ENCODE measurements at regions not wholly inside any gene's neighbourhood (a gene's known extent, or its start where the extent isn't known, plus 50 kb on each side); places are given as distances from the start of the nearest gene placed in this dataset.

- Histone ChIP-seq H3K27ac (no peak overlapping the region), H3K4me1 (peaks cover 0 to 30% (median 25%) of the 10 kb centered on the region in 4 donors), H3K36me3 (no peaks in the 10 kb centered on the region), H3K27me3 (no peaks in the 10 kb centered on the region), H3K4me3 (no peak overlapping the region), H3K9me3 (no peaks in the 10 kb centered on the region)
- DNase-seq: no peak
- WGBS, 2 donors: 61 to 78% methylated on average over 1 of the region's 1 CpG
- TF ChIP-seq POLR2A (IDR thresholded peaks at IDR 0.05): no peak
- no peak for TF ChIP-seq POLR2AphosphoS5 (IDR thresholded peaks at IDR 0.05)
- intact Hi-C loops (cut with DNase I): loop anchor here (10.0 kb wide), 1 partner anchor 105 kb away; no protein-coding TSS in a partner anchor
Measured at GRCh38 chr3:165640031-165640430, 197.2 kb downstream of the BCHE start.

- no peak for TF ChIP-seq CTCF (IDR thresholded peaks at IDR 0.05)
- TF ChIP-seq POLR2A (IDR thresholded peaks at IDR 0.05): no peak
- no peak for TF ChIP-seq EP300 (IDR thresholded peaks at IDR 0.05)
- TF ChIP-seq POLR2AphosphoS5 (IDR thresholded peaks at IDR 0.05): no peak
- H3K36me3 ChIP-seq: no peaks in the 10 kb centered on the region
- intact Hi-C loops (cut with DNase I): no loop called here
- no peak for DNase-seq
- no peak overlapping the region for H3K4me3 ChIP-seq
- no peaks in the 10 kb centered on the region for H3K27me3 ChIP-seq
- H3K9me3 ChIP-seq: no peaks in the 10 kb centered on the region
- WGBS, 2 donors: 92 to 94% methylated on average over 6 of the region's 6 CpGs
- no peak overlapping the region for H3K27ac ChIP-seq
- H3K4me1 ChIP-seq: peaks cover 0 to 17% (median 11%) of the 10 kb centered on the region in 4 donors
Measured at GRCh38 chr3:165638034-165638433, 199.2 kb downstream of the BCHE start.

- Histone ChIP-seq H3K4me1 (peaks cover 0 to 6% (median 2%) of the 10 kb centered on the region in 4 donors), H3K4me3 (no peak overlapping the region), H3K27ac (no peak overlapping the region), H3K36me3 (no peaks in the 10 kb centered on the region), H3K9me3 (no peaks in the 10 kb centered on the region), H3K27me3 (no peaks in the 10 kb centered on the region)
- no peak for TF ChIP-seq POLR2A (IDR thresholded peaks at IDR 0.05)
- TF ChIP-seq CTCF (IDR thresholded peaks at IDR 0.05): no peak
- no peak for TF ChIP-seq EP300 (IDR thresholded peaks at IDR 0.05)
- TF ChIP-seq POLR2AphosphoS5 (IDR thresholded peaks at IDR 0.05): no peak
- DNase-seq: no peak
- intact Hi-C loops (cut with DNase I): no loop called here
- 88 to 89% methylated on average over 1 of the region's 1 CpG for WGBS, 2 donors
Measured at GRCh38 chr3:165636684-165637015, 200.6 kb downstream of the BCHE start.

- Histone ChIP-seq H3K4me3 (no peak overlapping the region), H3K36me3 (no peaks in the 10 kb centered on the region), H3K27ac (no peak overlapping the region), H3K27me3 (no peaks in the 10 kb centered on the region), H3K9me3 (no peaks in the 10 kb centered on the region), H3K4me1 (peaks cover 0 to 6% (median 2%) of the 10 kb centered on the region in 4 donors)
- intact Hi-C loops (cut with DNase I): no loop called here
- DNase-seq: no peak
- TF ChIP-seq CTCF (IDR thresholded peaks at IDR 0.05): no peak
- no peak for TF ChIP-seq EP300 (IDR thresholded peaks at IDR 0.05)
- no peak for TF ChIP-seq POLR2AphosphoS5 (IDR thresholded peaks at IDR 0.05)
- no peak for TF ChIP-seq POLR2A (IDR thresholded peaks at IDR 0.05)
- 63 to 81% methylated on average over 5 of the region's 5 CpGs for WGBS, 2 donors
Measured at GRCh38 chr3:165635791-165636683, 201.2 kb downstream of the BCHE start.

GRCh38 chr3:165624761-165625160, 212.5 kb downstream of the BCHE start:
- intact Hi-C loops (cut with DNase I): no loop called here
- Histone ChIP-seq H3K27me3 (no peaks in the 10 kb centered on the region), H3K9me3 (peaks cover 0 to 11% (median 2%) of the 10 kb centered on the region in 4 donors)

More at GRCh38 chr3:165624761-165625160, 212.5 kb downstream of the BCHE start:
- TF ChIP-seq POLR2A (IDR thresholded peaks at IDR 0.05) (no peak), POLR2AphosphoS5 (IDR thresholded peaks at IDR 0.05) (no peak), EP300 (IDR thresholded peaks at IDR 0.05) (no peak), CTCF (IDR thresholded peaks at IDR 0.05) (no peak)
- no peak overlapping the region for H3K27ac ChIP-seq
- no peaks in the 10 kb centered on the region for H3K36me3 ChIP-seq
- WGBS, 2 donors: 82 to 85% methylated on average over 3 of the region's 3 CpGs
- peaks cover 0 to 8% (median 2%) of the 10 kb centered on the region in 4 donors for H3K4me1 ChIP-seq
- DNase-seq: no peak
- H3K4me3 ChIP-seq: no peak overlapping the region
